Urothelium cell line (cell line): ENCODE measurements at regions not wholly inside any gene's neighbourhood (a gene's known extent, or its start where the extent isn't known, plus 50 kb on each side); places are given as distances from the start of the nearest gene placed in this dataset.
"Not testable (repeated sequence)": the region's sequence is repeated elsewhere in the genome, so short reads cannot be mapped to it uniquely, and the experiment has no call there.

ENCODE experiments used
- DNase-seq: peaks from one replicate; pipeline ENCODE4 v3.0.0; 2011; ENCODE audit warnings: low spot score, mixed read lengths
- FAIRE-seq: peaks from 2 replicates; lab custom pipeline; 2011; peaks lifted over from hg19 to GRCh38; lab: Jason Lieb, UNC

DNA sequence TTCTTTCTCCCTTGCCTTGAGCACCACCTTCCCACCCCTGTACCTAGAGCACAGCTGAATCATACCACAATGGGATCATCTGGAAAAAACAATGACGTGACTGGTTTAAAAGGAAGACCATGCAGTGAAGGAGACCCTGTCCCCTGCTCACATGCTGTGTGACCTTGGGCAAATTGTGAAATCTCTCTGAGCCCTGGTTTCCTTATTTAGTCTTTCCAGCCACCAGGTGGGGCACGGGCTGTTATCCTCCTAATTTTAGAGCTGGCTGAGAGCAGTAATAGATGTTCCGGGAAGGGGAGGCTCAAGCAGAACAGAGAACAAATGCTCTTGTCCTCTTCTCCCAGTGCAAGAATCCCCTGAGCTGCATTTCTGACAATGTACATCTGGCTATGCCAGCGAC lies 198.3 kb downstream of the RPS24 start:
- FAIRE-seq: no peak
- DNase-seq: no peak

DNA sequence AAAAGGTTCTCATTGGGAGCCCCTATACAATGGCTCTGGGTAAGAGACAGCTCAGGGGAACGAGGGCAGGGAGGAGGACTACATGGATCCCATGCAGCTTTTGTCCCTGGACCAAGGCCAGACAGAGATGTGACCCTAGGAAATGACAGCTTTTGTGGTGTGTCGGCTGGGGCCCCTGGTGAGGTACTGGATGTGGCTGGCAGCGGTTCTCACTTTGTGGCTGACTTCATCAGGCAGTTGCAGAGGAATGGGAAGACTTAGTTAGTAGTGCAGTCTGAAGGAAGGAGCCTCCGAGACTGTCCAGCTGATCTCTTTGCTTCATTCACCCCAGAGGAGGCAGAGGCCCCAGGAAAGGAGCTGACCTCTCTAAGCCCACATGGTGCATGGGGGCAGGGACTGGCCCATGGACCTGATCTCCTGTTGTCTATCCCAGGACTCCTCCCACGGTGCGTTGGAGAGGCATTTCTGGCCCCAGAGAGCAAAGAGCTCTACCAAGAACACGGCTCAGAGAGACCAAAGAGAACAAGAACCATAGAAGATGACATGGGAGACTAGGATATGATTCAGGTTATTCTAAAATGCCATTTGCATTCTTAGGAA lies 202.9 kb downstream of the RPS24 start:
- FAIRE-seq: no peak
- DNase-seq: no peak

- FAIRE-seq, DNase-seq: not testable (repeated sequence)
These were observed 204.3 kb downstream of the RPS24 start for GRCh38 chr10:78237951-78238350.

DNA sequence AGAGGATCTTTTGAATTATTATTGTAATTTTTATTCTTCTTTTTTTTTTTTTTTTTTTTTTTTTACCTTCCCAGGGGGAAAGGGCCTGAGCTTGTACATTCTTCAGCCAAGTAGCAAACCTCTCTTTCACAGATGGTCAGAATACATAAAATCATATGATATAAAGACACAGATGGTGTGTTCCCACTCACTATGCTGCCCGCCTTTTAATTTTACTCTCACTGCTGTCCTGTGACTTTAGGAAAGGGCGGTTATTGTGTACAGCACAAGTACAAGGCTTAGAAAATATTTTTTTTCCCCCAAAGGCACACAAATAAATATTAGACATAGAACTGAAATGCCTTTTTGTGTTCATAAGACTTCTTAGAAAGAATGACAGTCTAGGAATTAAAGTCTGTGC lies 213.6 kb downstream of the RPS24 start:
- no peak for DNase-seq
- no peak for FAIRE-seq

DNA sequence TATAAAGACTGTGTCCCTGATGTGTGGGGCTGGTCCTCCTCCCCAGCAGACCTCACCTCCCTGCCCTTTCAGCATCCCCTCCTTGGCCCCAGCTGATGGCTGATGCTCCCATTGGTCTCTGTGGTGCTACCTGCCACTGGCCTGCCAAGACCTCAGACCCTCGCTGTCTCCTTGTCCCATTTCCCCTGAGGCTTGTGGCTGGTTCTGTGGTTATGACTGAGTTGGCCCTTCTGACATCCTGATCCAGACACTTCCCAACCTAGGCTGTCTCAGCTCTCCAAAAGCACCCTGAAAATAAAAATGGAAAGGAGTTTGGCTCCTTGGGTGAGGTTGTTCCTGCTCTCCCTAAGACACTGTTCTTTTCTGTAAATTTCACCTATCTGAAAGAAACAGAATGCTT lies 214.2 kb downstream of the RPS24 start:
- FAIRE-seq: peak; percentile 30
- no peak for DNase-seq

- no peak for DNase-seq
- peak; percentile 23 for FAIRE-seq
These were observed 215.2 kb downstream of the RPS24 start for GRCh38 chr10:78248651-78249464.

DNA sequence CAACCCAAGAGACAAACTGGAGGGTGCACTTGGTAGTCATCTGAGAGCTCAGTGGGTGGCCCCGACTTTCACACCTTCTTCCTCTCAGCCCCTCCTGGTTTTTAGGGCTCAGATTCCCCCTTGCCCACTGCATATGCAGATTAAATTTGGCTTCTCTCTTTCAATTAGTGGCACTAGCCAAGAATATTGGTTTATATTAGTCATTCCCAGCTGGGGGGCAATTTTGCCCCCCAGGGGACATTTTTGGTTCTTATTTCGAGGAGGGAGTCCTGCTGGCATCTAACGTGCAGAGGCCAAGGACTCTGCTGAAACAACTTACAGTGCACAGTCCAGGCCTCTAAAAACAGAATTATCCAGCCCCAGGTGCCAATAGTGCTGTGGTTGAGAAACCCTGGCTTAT lies 216.0 kb downstream of the RPS24 start:
- FAIRE-seq: no peak
- DNase-seq: no peak

GRCh38 chr10:78250313-78251015 lies 216.8 kb downstream of the RPS24 start:
- FAIRE-seq (no peak), DNase-seq (no peak)

- DNase-seq (no peak), FAIRE-seq (no peak)
These were observed 217.3 kb downstream of the RPS24 start for GRCh38 chr10:78251016-78251385.

GRCh38 chr10:78252286-78252685 lies 218.6 kb downstream of the RPS24 start:
- FAIRE-seq: no peak
- no peak for DNase-seq

DNA sequence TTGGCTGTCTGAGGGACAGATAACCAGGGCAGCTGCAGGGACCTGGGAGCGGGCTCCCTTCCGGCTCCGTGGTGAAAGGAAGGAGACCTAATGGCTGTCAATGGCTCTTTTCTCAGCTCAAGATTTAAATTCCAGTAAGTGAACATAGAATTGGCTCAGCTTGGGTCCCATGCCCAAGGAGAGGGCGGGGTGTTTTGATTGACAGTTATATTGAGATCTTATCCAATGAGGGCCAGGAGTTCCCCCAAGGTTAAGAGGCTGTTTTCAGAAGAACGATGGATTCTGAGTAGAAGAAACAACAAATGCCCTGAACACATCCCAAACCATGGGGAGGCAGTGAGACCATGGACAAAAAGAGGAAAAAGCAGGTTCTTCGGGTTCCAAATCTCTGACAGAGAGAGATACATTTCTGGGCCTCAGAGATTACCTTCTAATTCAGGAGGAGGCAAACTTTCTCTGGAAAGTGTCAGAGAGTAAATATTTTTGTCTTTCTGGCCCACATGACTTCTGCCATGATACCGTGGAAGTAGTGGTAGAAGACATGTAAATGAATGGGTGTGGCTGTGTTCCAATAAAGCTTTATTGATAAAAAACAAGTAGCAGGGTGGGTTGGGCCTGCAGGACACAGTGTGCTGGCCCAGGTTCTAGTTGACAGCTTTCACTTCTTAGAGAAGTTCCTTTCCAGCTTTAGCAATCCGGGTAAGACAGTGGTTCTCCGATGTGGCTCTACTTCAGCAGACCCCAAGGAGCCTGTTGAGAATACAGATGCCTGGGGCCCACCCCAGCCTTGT lies 219.6 kb downstream of the RPS24 start:
- no peak for FAIRE-seq
- DNase-seq: no peak

- FAIRE-seq (no peak), DNase-seq (no peak)
These were observed 220.3 kb downstream of the RPS24 start for GRCh38 chr10:78254013-78254412.

- FAIRE-seq: peak; percentile 27
- DNase-seq: no peak
These were observed 221.6 kb downstream of the RPS24 start for GRCh38 chr10:78255214-78255613.

- FAIRE-seq (peak; percentile 98), DNase-seq (peak; percentile 89)
These were observed 222.4 kb downstream of the RPS24 start for GRCh38 chr10:78255796-78256638.

DNA sequence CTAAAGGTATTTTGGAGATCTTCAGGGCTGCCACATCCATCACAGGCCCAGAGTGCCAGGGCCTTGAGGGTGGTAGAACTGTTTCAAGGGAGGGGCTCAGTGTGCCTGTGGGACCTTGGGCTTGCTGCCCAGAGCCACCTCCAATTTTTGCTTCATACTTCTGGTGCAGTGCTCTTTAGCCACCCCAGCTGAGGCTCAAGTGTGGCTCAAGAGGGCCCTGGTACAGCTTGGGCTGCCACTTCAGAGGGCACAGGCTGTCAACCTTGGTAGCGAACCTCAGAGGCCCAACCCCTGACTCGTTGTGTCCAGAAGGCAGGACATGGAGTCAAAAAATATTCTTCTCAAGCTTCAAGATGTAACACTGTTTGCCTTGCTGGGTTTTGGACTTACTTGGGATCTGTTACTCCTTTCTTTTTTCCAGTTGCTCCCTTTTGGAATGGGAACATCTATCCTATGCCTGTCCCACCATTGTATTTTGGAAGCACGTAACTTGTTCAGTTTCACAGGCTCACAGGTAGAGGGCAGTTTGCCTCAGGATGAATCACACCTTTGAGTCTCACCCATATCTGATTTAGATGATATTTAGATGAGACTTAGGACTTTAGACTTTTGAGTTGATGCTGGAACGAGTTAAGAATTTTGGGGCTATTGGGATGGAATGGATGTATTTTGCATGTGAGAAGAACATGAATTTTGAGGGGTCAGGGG lies 224.8 kb downstream of the RPS24 start:
- no peak for FAIRE-seq

GRCh38 chr10:78259391-78259790 lies 225.7 kb downstream of the RPS24 start:
- FAIRE-seq: no peak

More for the DNA sequence above, 224.8 kb downstream of the RPS24 start:
- no peak for DNase-seq

GRCh38 chr10:78260141-78260540 lies 226.5 kb downstream of the RPS24 start:
- no peak for DNase-seq
- no peak for FAIRE-seq

More at GRCh38 chr10:78259391-78259790, 225.7 kb downstream of the RPS24 start:
- DNase-seq: no peak

DNA sequence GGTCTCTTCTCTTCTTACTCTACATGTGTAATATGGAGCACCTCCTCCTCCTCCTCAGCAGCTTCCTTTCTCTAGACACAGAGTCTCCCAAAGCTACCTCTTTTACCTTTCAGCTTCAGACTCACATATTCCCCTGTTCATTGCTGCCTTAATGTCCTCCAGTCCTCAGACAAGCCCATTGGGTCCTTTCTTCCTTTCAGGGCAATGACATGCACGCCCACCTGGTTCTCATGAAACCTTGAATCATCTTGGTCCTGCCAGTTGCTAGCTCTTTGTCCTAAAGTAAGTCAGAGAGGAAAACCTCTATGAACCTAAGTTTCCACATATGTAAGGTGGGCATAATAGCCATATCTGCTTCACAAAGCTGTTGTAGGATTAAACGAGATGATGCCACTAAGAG lies 227.0 kb downstream of the RPS24 start:
- DNase-seq (no peak), FAIRE-seq (no peak)

DNA sequence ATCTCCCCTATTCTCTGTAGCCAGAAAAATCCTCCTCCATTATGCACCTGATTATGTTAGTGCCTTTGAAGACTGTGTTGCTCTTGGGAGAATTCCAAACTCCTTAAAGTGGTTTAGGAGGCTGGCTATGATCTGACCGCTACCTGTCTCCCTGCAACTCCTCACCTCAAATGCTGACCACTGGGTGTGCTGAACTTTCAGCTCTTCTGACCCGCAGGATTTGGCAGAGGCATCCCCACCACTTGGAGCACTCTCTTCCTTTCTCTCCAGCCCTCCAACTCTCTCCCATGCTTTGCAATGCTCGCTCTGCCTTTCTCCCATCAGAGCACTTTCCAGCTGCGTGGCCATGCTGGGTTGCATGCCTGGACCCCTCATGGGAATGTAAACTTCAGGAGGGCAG lies 227.6 kb downstream of the RPS24 start:
- FAIRE-seq (no peak), DNase-seq (no peak)

DNA sequence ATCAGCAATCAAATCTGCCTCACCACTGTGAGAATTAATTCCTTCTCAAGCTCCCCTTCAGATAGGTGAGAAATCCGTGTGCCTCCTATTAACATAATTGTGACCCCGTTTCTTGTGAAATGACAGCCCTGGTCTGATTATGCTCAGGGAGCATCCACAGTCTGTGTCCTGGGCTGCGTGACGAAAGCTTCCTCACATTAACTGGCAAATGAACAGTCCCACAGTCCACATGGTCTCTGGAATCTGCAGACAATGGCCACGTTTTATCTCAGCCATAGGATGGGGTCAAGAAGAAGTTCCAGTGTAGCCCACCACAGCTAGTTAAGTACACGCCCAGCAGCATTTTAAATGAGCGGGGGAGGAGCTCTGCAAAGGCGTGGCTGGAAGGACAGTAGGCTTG lies 229.2 kb downstream of the RPS24 start:
- peak; percentile 80 for FAIRE-seq

More for the DNA sequence above, 229.2 kb downstream of the RPS24 start:
- no peak for DNase-seq
